Activated CD4-positive, alpha-beta memory T cell treated with anti-CD3 and anti-CD28 coated beads for 36 hours (primary cell): ENCODE measurements at regions not wholly inside any gene's neighbourhood (a gene's known extent, or its start where the extent isn't known, plus 50 kb on each side); places are given as distances from the start of the nearest gene placed in this dataset.

ENCODE experiments used
- CTCF ChIA-PET: fragments of 350-600 bp; sonication (Branson Sonifier 250); formaldehyde crosslinking; loops from one replicate; lab custom pipeline; 2021; ENCODE audit warnings: antibody characterized with exemption, inconsistent platforms; lab: Charles Lee
- POLR2A ChIA-PET: fragments of 350-600 bp; sonication (Branson Sonifier 250); formaldehyde crosslinking; loops from one replicate; lab custom pipeline; 2021; ENCODE audit warnings: antibody characterized with exemption; lab: Charles Lee
- DNase-seq: peaks from one replicate; pipeline ENCODE4 v3.0.0-alpha.2; 2020
- H3K27ac Mint-ChIP-seq: one replicate; pipeline ENCODE4 v1.8.0; 2021; ENCODE audit warnings: mixed read lengths
- H3K27me3 Mint-ChIP-seq: one replicate; pipeline ENCODE4 v1.8.0; 2021; ENCODE audit warnings: mixed read lengths
- H3K36me3 Mint-ChIP-seq: one replicate; pipeline ENCODE4 v1.8.0; 2021; ENCODE audit warnings: mixed read lengths
- H3K4me1 Mint-ChIP-seq: one replicate; pipeline ENCODE4 v1.8.0; 2021; ENCODE audit warnings: low read depth, mixed read lengths
- H3K4me3 Mint-ChIP-seq: one replicate; pipeline ENCODE4 v1.8.0; 2021; ENCODE audit warnings: mild to moderate bottlenecking, mixed read lengths
- H3K9me3 Mint-ChIP-seq: one replicate; pipeline ENCODE4 v1.8.0; 2021; ENCODE audit warnings: mixed read lengths
- intact Hi-C: fragments of 100-400 bp; cut with micrococcal nuclease; formaldehyde crosslinking; loops from one replicate; pipeline ENCODE4 v1.15.1; 2023

DNA sequence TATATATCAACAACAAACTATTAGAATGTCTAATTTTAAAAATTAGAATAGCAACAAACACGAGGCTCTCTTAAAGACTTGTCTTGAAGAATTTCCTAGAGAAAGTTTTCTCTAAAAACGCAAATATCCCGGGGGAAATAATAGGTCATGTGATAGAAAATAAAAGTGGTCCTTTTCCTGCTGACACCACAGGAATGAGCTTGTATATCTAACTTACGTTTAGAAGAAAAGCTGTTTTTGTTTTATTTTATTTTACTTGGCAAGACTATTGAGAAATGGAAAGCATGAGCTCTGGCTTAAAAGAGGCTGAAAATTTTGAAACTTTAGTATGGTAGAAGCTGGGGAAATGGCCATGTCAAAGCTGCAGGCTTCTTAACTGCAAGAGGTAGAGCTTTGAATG lies 465.0 kb downstream of the AGTPBP1 start:
- DNase-seq = no peak
- CTCF ChIA-PET = no interaction called here
- no peaks in the 10 kb centered on the region for H3K27me3 Mint-ChIP-seq
- H3K36me3 Mint-ChIP-seq = no peaks in the 10 kb centered on the region
- no peaks in the 10 kb centered on the region for H3K9me3 Mint-ChIP-seq
- no peak overlapping the region for H3K27ac Mint-ChIP-seq
- H3K4me3 Mint-ChIP-seq = no peak overlapping the region
- POLR2A ChIA-PET = no interaction called here
- intact Hi-C loops = no loop called here
- no peaks in the 10 kb centered on the region for H3K4me1 Mint-ChIP-seq

DNA sequence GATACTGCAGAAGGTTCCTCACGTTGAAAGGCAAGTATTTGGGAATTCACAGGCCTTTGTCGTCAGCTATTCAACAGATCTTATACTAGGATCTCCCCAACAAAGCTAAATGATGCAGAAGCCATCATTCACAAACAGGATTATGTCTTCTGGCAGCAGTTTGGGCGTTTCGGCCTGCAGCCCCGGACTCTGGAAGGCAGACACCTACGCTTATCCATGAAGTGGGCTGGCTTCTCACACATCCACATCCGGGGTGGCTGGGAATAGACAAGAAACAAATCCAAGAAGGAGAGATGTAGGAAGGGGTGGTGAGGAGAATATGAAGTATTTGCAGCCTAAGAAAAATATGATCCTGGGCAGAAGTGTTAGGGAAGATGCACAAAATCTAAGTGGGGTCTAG lies 471.9 kb downstream of the AGTPBP1 start:
- no peak overlapping the region for H3K27ac Mint-ChIP-seq

DNA sequence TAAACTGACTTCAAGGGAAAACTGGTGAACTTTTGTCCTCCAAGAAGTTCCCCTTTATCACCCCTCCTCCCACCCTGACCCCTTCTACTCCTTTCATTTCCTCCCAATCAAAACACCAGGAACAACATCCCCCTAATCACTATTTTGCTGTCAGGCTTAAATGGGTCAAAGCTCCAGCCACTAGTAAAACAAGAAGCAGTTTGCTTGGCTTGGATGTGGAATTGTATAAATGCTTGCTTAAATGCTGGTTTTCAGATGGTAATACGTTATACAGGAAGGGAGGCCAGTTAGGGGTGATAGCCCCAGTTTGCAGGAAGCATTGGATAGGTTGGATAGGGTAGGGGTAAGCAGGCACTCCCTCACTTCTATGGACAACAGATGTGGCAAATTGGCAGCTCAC lies 473.6 kb downstream of the AGTPBP1 start:
- no peaks in the 10 kb centered on the region for H3K9me3 Mint-ChIP-seq
- no peaks in the 10 kb centered on the region for H3K36me3 Mint-ChIP-seq
- no peak for DNase-seq
- CTCF ChIA-PET = no interaction called here
- H3K27ac Mint-ChIP-seq = no peak overlapping the region
- POLR2A ChIA-PET = no interaction called here
- H3K4me3 Mint-ChIP-seq = no peak overlapping the region
- no peaks in the 10 kb centered on the region for H3K27me3 Mint-ChIP-seq
- intact Hi-C loops = no loop called here
- H3K4me1 Mint-ChIP-seq = no peaks in the 10 kb centered on the region

More for the DNA sequence above, 471.9 kb downstream of the AGTPBP1 start:
- Mint-ChIP-seq H3K4me1 (no peaks in the 10 kb centered on the region), H3K27me3 (no peaks in the 10 kb centered on the region), H3K4me3 (no peak overlapping the region), H3K36me3 (no peaks in the 10 kb centered on the region), H3K9me3 (no peaks in the 10 kb centered on the region)
- ChIA-PET CTCF (no interaction called here), POLR2A (no interaction called here)
- intact Hi-C loops = no loop called here
- no peak for DNase-seq

DNA sequence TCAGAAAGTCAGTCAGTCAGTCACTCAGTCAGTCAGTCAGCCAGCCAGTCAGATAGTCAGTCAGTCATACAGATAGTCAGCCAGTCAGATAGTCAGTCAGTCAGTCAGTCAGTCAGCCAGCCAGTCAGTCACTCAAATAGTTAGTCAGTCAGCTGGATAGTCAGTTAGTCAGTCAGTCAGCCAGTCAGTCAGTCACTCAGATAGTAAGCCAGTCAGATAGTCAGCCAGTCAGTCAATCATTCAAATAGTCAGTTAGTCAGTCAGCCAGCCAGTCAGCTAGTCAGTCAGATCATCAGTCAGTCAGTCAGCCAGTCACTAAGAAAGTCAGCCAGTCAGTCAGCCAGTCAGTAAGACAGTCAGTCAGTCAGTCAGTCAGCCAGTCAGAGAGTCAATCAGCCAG lies 477.1 kb downstream of the AGTPBP1 start:
- CTCF ChIA-PET = no interaction called here
- intact Hi-C loops = no loop called here
- Mint-ChIP-seq H3K4me3 (no peak overlapping the region), H3K27me3 (no peaks in the 10 kb centered on the region), H3K4me1 (no peaks in the 10 kb centered on the region), H3K27ac (no peak overlapping the region), H3K36me3 (no peaks in the 10 kb centered on the region), H3K9me3 (no peaks in the 10 kb centered on the region)
- POLR2A ChIA-PET = no interaction called here
- no peak for DNase-seq

GRCh38 chr9:85263288-85263687 lies 478.5 kb downstream of the AGTPBP1 start:
- H3K27ac Mint-ChIP-seq = no peak overlapping the region
- CTCF ChIA-PET = no interaction called here

DNA sequence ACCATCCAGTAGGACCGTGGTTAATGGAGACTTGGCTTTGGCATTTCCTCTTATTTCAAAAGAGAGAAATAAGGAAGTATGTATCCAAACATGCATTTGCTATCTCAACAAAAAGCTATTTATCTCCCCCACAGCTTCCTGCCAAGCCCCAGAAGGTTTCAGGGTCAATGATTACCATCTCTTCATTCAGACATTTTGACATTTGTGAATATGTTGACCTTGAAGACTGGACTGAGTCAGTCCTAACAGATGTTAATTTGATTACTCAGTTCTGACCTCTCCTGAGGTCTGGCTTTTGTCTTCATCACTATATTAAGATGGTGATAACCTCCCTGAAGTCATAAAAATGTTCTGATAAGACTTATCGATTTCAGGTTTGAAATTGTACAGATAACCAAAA lies 479.4 kb downstream of the AGTPBP1 start:
- H3K27ac Mint-ChIP-seq = no peak overlapping the region
- no peak overlapping the region for H3K4me3 Mint-ChIP-seq
- DNase-seq = no peak
- intact Hi-C loops = no loop called here
- no peaks in the 10 kb centered on the region for H3K9me3 Mint-ChIP-seq
- H3K4me1 Mint-ChIP-seq = no peaks in the 10 kb centered on the region
- POLR2A ChIA-PET = no interaction called here
- H3K36me3 Mint-ChIP-seq = no peaks in the 10 kb centered on the region
- H3K27me3 Mint-ChIP-seq = peaks cover 4% of the 10 kb centered on the region
- CTCF ChIA-PET = no interaction called here

More at GRCh38 chr9:85263288-85263687, 478.5 kb downstream of the AGTPBP1 start:
- Mint-ChIP-seq H3K9me3 (no peaks in the 10 kb centered on the region), H3K27me3 (peaks cover 4% of the 10 kb centered on the region), H3K36me3 (no peaks in the 10 kb centered on the region), H3K4me3 (no peak overlapping the region), H3K4me1 (no peaks in the 10 kb centered on the region)
- intact Hi-C loops = no loop called here
- DNase-seq = no peak
- POLR2A ChIA-PET = no interaction called here

DNA sequence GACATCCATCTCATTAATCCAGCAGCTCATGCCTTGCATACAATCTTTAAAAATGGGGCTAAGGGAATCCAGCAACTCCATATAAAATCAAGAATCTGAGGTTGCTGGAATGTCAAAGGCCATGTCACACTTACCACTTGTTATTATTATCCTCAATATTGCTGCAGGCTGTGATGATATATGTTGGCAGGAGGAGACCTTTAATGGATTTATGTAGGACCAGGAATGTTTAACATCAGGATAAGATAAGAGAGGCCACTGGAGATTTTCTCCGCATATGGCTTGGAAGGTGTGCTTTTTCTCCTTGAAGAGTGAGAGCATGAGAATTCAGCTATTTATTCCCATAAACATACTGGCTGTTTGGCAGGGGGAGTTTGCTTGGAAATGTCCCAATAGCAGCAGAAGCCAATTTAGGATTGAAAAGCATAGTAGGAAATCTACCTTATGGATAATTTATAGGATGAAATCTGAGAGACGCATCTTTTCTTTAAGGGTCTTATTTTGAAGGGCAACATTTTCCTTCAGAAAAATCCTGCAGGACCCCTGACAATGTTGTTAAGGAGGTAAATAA lies 481.4 kb downstream of the AGTPBP1 start:
- no peak for DNase-seq
- intact Hi-C loops = no loop called here
- Mint-ChIP-seq H3K9me3 (peaks cover 4% of the 10 kb centered on the region), H3K4me1 (no peaks in the 10 kb centered on the region), H3K4me3 (no peak overlapping the region), H3K27me3 (peaks cover 5% of the 10 kb centered on the region), H3K36me3 (no peaks in the 10 kb centered on the region), H3K27ac (no peak overlapping the region)
- ChIA-PET POLR2A (no interaction called here), CTCF (no interaction called here)

- Mint-ChIP-seq H3K27me3 (peaks cover 5% of the 10 kb centered on the region), H3K9me3 (peaks cover 5% of the 10 kb centered on the region), H3K4me1 (no peaks in the 10 kb centered on the region), H3K27ac (no peak overlapping the region), H3K36me3 (no peaks in the 10 kb centered on the region), H3K4me3 (no peak overlapping the region)
- intact Hi-C loops = loop anchor here (10.0 kb wide), 1 partner anchor 854 kb away; no protein-coding TSS in a partner anchor
- peak; percentile 12 for DNase-seq
- POLR2A ChIA-PET = no interaction called here
- CTCF ChIA-PET = interaction anchor here (0.5 to 1.0 kb wide), 2 partner anchors 164 to 862 kb away, joined by 3 read pairs; no protein-coding TSS in a partner anchor
Observed at GRCh38 chr9:85258823-85259370, 482.9 kb downstream of the AGTPBP1 start.

DNA sequence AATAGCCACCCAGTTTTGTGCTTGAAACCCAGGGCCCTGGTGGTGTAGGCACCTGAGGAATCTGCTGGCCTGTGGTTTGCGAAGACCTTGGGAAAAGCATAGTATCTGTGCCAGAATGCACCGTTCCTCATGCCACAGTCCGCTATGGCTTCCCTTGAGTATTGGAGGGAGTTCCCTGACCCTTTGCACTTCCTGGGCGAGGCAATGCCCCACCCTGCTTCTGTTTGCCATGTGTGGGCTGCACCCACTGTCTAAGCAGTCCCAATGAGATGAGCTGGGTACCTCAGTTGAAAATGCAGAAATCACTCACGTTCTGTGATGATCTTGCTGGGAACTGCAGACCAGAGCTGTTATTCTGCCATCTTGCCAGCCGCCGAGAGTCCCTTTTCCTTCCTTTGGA lies 483.5 kb downstream of the AGTPBP1 start:
- DNase-seq = no peak
- intact Hi-C loops = loop anchor here (10.0 kb wide), 1 partner anchor 853 kb away; no protein-coding TSS in a partner anchor
- ChIA-PET CTCF (interaction anchor here (1.0 kb wide), 1 partner anchor 861 kb away, joined by 3 read pairs; no protein-coding TSS in a partner anchor), POLR2A (no interaction called here)
- no peaks in the 10 kb centered on the region for H3K36me3 Mint-ChIP-seq
- peaks cover 5% of the 10 kb centered on the region for H3K27me3 Mint-ChIP-seq
- H3K4me1 Mint-ChIP-seq = no peaks in the 10 kb centered on the region
- peaks cover 5% of the 10 kb centered on the region for H3K9me3 Mint-ChIP-seq
- no peak overlapping the region for H3K27ac Mint-ChIP-seq
- H3K4me3 Mint-ChIP-seq = no peak overlapping the region

DNA sequence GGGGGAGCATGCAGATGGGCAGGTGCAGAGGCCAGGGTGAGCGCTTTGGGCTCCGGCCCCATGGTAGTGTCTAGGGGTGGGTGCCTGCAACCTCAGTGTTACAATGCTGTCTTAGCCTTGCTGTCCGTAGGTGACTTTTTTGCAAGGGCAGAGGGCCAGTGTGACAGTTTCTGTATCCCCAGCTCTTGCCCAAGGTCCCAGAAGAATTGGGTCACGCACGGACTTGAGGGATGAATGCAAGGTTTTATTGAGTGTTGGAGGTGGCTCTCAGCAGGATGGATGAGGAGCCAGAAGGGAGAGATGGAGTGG lies 492.5 kb downstream of the AGTPBP1 start:
- ChIA-PET POLR2A (no interaction called here), CTCF (interaction anchor here (0.5 kb wide), 1 partner anchor 341 kb away, joined by 3 read pairs; no protein-coding TSS in a partner anchor)
- no peaks in the 10 kb centered on the region for H3K4me1 Mint-ChIP-seq
- DNase-seq = no peak
- intact Hi-C loops = no loop called here
- no peaks in the 10 kb centered on the region for H3K27me3 Mint-ChIP-seq
- H3K4me3 Mint-ChIP-seq = no peak overlapping the region
- H3K36me3 Mint-ChIP-seq = no peaks in the 10 kb centered on the region
- no peaks in the 10 kb centered on the region for H3K9me3 Mint-ChIP-seq
- no peak overlapping the region for H3K27ac Mint-ChIP-seq

GRCh38 chr9:85248514-85249312 lies 493.0 kb downstream of the AGTPBP1 start:
- H3K4me1 Mint-ChIP-seq = no peaks in the 10 kb centered on the region
- H3K4me3 Mint-ChIP-seq = no peak overlapping the region
- no peaks in the 10 kb centered on the region for H3K27me3 Mint-ChIP-seq
- DNase-seq = no peak
- intact Hi-C loops = no loop called here
- POLR2A ChIA-PET = no interaction called here
- no peak overlapping the region for H3K27ac Mint-ChIP-seq
- H3K9me3 Mint-ChIP-seq = no peaks in the 10 kb centered on the region
- CTCF ChIA-PET = interaction anchor here (0.5 kb wide), 1 partner anchor 340 kb away, joined by 3 read pairs; no protein-coding TSS in a partner anchor
- no peaks in the 10 kb centered on the region for H3K36me3 Mint-ChIP-seq

- H3K4me1 Mint-ChIP-seq = no peaks in the 10 kb centered on the region
- ChIA-PET POLR2A (interaction anchor here (0.6 kb wide), 1 partner anchor 229 kb away, joined by 3 read pairs; no protein-coding TSS in a partner anchor), CTCF (no interaction called here)
- no peak overlapping the region for H3K27ac Mint-ChIP-seq
- no peak for DNase-seq
- no peaks in the 10 kb centered on the region for H3K9me3 Mint-ChIP-seq
- H3K36me3 Mint-ChIP-seq = no peaks in the 10 kb centered on the region
- no peak overlapping the region for H3K4me3 Mint-ChIP-seq
- intact Hi-C loops = no loop called here
- H3K27me3 Mint-ChIP-seq = no peaks in the 10 kb centered on the region
Observed at GRCh38 chr9:85246541-85246940, 495.2 kb downstream of the AGTPBP1 start.
